ENCODE measurements at regions not wholly inside any gene's neighbourhood (a gene's known extent, or its start where the extent isn't known, plus 50 kb on each side); places are given as distances from the start of the nearest gene placed in this dataset.
"Not testable (repeated sequence)": the region's sequence is repeated elsewhere in the genome, so short reads cannot be mapped to it uniquely, and the experiment has no call there.

DNA sequence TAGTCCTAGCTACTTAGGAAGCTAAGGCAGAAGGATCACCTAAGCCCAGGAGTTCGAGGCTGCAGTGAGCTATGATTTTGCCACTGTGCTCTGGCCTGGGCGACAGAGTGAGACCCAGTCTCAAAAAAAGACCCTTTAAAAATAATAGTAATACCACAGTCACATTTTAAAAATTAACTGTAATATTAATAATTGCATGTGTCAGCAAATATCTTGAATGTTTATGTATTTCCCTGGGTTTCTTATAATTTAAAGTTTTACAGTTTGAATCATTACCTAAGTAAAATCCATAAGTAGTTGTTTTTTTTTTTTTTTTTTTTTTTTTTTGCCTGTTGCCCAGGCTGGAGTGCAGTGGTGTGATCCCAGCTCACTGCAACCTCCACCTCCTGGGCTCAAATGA, 69.2 kb downstream of the LYZL2 start:
- no peak for DNase-seq

DNA sequence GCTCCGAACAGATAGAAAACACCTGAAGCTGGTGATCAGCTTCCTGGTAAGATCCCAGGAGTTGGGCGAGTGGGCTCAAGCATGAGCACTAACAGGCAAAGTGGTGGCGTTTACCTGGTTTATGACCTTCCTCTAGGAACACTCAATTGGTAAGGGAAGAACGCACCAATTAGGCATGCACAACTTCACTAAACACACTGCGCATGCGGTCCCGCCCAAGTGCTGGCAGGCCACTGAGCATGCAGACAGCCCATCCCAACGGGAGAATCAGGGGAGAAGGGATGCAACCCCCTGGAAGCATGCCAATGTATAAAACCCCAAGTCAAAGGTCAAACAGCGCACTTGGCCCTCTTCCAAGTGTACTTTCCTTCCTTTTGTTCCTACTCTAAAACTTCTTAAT, 70.4 kb downstream of the LYZL2 start:
- no peak for DNase-seq

DNA sequence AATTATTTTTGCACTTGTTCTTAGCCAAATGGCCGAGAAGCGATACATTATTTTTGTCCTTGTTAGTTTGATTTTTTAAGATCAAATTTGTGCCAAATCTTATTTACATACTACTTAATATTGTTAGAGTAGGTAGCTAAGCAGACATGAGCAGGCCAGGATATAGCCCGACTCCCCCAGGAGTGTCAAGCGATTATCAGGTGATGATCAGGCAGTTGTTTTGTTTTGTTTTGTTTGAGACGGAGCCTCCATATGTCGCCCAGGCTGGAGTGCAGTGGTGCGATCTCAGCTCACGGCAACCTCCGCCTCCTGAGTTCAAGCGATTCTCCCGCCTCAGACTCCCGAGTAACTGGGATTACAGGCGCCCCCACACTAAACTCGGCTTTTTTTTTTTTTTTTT, 71.1 kb downstream of the LYZL2 start:
- no peak for DNase-seq

DNA sequence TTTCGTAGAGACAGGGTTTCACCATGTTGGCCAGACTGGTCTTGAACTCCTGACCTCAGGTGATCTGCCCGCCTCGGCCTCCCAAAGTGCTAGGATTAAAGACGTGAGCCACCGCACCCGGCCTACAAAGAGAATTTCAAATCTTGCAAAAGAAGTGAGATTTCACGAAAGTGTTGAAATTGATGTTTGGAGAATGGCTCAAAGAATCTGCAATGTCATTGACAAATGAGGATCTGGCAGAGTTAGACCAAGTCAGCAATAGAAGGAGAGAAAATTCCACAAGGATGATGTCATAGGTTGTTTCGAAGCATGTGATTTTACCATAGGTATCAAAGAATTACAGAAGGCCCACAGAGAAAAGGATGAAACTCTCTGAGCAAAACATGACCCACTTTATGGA, 71.7 kb downstream of the LYZL2 start:
- peak; percentile 80 to 93 for DNase-seq

DNA sequence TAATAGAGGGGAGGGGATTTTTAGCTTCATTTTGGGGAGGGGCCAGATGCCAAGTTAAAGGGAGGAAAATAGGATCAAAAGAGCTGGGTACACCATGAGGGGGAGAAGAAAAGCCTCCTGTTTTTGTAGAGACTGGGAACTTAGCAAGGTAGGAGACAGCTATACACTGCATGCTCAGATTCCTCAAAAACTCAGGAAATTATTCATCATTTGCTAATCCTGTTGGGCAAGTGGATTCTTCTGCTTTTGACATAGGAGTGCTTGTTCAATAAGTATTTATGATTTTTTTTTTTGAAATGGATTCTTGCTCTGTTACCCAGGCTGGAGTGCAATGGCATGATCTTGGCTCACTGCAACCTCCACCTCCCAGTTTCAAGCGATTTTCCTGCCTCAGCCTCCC, 73.4 kb downstream of the LYZL2 start:
- peak; percentile 70 to 81 for DNase-seq

DNA sequence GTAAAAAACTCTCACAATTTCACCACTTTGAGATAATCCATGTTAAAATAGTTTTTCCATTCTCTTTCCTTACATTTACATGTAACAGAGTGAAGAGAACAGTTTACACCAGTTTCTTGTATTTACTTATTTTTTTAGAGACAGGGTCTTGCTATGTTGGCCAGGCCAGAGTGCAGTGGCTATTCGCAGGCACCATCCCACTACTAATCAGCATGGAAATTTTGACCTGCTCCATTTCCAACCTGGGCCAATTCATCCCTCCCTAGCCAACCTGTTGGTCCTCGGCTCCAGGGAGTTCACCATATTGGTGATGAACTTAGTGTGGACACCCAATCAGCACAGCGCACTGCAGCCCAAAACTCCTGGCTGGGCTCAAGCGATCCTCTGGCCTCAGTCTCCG, 74.1 kb downstream of the LYZL2 start:
- no peak for DNase-seq

DNA sequence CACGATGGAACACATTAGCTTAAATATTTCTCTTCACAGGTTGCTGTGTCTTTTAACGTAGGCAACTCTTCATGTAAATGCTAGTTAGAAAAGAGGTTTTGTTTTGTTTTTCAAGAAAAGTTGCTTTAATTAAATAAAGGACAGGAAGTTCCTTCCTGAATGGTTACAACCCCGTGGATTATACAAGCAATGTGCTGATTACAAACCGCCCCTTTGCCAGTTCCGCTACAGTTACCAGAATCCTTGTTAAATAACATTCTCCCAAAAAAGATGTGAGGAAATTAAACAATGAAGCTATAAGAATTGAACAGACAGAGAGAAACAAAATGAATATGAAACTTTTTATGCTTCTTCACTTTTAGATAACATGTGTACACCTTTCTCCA, 75.1 kb downstream of the LYZL2 start:
- DNase-seq: peak; percentile 56 to 65

DNA sequence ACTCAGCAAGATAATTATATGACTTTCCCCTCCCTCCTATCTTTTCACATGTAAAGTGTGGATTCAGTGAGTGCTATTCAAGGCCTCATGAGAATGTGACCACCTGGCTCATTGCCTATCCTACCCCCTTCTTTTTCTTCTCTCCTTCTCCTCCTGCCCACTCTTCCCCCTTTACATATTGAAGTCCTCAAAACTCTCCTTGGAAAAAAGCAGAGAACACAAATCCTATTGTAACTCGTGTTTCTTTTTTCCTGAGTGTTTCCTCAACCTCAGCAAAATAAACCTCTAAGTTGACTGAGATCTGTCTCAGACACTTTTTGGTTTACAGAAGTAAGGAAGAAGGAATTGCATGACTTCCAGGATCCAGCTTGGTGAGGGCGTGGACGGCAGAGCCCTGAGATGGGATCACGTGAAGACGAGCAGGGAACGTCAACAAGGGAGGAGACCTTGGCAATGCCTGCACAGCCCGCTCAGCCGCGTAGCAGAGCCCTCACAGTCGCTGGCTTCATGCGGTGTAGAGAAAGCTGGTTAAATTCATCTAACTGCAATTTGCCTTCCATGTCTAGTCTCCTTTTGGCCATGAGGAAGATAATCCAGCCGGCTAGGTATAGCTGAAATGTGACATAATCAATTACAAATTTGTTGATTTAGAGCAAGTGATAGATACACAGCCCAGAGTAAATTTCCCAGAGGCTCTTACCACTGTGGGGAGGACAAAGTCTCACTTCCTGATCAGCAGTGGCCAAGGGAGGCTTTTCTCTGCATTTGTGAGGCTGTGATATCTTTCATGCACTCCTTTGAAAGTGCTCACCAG, 75.7 kb downstream of the LYZL2 start:
- peak; percentile 71 to 85 for DNase-seq

DNA sequence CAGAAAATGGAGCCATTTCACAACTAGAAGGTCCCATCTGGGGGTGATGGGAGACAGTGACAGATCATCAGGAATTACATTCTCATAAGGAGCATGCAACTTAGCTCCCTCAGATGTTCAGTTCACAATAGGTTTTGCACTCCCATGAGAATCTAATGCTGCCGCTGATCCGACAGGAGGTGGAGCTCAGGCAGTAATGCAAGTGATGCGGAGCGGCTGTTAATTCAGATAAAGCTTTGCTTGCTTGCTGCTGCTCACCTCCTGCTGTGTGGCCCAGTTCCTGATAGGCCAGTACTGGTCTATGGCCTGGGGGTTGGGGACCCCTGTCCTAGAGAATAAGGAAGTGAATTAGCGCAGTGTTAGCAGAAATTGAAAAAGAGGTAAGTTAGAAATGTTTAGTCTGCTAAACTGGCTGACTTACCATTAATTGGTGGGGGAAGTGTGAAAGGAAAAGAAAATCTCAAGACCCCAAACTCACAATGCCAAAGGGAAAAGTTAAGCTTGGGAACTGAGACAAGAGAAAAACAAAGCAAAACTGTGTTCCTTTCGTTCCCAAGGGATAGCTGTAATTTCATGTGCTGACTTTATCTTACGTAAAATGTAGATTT, 76.4 kb downstream of the LYZL2 start:
- no peak for DNase-seq

DNA sequence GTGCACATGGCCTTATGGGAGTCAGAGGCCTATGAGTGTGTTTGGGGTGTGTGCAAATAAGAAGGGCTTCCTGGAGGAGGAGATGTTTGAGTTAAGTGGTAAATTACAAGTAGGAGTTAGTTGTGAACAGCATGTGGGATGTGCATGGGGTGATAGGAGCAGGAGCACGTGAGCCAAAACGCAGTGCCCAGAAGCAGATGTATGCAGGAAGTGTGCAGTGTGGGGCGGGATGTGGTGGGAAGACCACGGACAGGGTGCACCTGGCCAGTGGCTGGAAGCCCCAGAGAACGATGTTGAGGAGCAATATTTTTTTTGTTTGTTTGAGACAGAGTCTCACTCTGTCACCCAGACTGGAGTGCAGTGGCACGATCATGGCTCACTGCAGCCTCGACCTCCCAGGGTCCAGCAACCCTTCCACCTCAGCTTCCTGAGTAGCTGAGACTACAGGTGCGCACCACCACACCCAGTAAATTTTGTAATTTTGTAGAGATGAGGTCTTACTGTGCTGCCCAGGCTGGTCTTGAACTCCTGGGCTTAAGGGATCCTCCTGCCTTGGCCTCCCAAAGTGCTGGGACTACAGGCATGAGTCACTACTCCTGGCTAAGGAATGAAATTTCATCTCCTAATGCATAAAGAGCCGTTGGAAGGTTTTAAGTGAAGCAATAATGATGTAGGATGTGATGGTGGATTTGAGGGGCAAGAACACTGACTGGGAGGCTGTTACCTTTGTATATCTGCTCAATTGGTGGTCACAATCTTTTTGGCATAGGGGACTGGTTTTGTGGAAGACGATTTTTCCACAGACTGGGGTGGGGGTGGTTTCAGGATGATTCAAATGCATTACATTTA, 78.4 kb downstream of the LYZL2 start:
- peak in 1 of 2 donors; percentile 14 for DNase-seq

DNA sequence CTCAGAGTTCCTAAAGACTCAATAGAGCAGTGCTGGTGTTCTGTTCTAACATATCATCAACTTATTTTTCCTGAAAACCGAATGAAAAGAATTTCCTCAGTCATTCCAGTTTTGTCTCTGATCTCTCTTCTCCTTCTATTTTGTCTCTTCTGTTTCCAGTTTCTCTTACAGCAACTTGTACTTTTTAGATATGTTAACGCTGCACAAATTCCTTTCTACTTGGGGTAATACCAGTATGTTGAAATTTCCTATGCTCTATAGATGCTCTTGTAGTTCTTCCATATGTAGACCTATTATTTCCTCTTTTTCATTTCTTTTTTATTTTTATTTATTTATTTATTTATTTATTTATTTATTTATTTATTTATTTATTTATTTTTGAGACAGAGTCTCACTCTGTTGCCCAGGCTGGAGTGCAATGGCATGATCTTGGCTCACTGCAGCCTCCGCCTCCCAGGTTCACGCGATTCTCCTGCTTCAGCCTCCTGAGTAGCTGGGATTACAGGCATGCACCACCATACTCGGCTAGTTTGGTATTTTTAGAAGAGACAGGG, 80.3 kb downstream of the LYZL2 start:
- peak in 1 of 2 donors; percentile 81 for DNase-seq

DNA sequence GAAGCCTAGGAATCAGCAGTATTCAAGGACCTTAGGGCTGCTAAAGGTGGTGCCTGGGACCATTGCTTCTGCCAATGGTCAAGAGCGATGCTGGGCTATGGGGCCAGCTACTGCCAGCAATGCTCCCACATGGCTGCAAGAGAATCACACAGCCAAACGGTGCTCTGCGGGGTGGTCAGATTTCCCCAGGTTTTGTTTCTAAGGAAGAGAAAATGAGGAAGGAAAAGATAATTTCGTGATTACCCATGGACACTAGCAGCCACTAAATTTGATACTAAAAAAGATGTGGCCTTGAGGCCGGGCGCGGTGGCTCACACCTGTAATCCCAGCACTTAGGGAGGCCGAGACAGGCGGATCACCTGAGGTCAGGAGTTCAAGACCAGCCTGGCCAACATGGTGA, 83.0 kb downstream of the LYZL2 start:
- no peak for DNase-seq

DNA sequence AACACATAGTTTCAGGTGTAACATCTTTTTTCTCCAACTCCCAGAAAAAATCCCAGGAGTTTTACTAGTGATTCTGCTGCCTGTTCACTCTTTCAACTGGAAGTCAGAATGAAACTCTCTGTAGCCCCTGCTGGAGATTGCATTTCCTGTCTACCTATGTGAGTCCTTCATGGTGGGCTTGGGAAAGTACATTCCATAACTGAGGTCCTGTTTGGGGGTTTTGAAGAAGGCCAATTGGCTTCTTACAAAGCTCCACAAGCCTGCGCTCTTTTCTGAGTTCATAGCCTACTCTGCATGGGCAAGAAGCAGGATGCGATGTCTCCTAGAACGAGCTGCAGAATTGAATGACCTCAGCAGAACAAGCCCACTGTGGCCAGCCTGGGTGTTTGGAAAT, 86.7 kb downstream of the LYZL2 start:
- no peak for DNase-seq

DNA sequence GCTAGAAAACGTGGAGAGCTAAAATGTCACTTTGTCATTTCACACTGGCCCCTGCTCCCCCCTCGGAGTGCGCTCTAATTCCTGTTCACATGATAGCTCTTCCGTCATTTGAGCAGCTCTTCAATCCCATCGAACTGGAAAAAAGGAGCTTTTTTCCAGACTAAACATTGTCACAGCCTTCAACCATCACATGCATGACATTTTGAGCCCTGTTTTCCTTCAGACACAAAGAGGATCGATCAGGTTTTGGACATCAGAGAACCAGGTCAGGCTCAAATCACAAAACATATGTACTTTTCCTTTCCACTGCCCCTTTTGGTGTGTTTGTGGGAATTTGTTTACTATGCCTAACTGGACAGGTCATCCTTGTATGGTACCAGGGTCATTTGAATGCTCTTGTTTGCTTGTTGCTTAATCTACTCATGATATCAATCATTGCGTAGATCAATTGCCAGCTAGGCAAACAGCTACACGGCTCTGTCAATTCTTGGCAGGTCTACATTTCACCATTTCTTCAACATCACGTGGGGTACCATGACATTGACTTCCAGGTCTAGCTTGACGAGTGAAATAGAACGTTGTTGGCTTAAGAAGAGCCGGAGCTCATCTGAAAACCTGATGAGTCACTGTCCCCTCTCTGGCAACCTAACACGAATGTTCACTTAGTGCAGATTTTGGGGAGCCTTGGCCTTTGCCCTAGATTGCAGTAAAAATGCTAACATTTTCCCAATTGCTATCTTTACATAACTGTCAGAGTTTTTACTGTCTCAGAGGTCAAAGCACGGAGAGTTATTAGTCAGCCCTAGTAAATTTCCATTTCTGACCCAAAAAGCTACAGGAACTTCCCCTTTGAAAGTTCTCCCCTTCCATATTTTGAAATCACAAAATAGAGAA, 87.3 kb downstream of the LYZL2 start:
- DNase-seq: peak; percentile 73 to 90

DNA sequence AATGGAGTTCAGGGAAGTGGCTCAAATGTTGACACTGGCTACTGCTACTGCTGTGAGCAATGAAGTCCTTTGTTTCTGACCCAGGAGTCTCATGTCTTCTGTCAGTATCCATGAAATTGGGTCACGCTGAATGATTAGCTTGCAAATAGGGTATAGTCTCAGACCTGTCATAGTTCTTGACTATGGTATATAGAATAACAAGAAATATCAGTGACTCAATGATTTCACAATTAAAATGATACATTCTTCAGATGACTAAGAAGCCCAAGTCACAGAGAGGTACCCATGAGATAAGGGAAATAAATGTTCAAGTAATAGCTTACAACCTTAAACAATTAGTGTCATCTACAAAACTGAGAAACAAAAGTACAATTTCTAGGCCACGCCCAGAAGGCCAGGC, 89.3 kb downstream of the LYZL2 start:
- DNase-seq: peak; percentile 70 to 76

DNA sequence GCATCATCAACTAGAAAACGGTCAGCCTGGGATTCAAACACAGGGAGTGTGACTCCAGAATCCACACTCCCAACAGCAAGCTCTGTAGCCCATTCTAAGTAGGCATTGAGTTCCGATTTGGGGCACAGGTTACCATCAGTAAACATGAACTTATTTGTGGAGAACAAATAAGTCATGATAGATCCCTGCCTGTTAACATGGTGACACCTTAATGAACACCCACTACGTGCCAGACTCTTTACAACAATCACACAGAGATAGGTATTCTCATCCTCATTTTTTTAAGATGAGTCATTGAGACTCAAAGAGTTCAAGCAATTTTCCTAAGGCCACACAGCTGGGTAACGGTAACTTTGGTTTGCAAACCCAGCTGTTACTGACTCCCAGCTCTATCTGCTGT, 91.5 kb downstream of the LYZL2 start:
- no peak for DNase-seq

DNA sequence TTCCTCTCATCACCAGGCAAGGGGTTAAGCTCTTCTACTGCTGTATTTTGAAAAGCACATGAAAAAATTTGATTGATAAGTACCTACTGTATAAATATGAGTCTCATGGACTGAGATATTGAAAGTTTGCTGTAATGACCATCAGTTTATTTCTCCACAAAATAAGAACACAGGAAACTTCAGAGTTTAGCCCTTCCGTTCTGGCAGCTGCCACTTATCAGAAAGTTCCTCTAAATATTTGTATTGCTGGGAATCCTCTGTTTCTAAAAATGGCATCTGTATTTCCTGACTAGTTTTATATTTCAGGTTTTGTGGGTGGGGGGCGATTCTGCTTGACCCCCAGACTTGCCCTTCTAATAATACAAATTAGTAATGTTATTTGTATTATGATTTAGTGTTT, 92.0 kb downstream of the LYZL2 start:
- peak in 1 of 2 donors; percentile 21 for DNase-seq

DNA sequence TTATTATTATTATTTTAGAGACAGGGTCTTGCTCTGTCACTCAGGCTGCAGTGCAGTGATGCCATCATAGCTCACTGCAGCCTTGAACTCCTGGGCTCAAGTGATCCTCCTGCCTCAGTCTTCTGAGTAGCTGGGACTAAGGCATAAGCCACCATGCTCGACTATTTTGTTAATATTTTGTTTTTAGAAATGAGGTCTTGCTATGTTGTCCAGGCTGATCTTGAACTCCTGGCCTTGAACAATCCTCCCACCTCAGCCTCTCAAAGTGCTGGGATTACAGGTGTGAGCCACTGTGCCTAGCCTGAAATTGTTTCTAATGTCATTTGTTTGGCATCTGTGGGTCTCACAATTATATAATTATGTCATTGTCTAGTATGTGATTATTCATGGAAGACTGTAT, 92.4 kb downstream of the LYZL2 start:
- DNase-seq: not testable (repeated sequence)

DNA sequence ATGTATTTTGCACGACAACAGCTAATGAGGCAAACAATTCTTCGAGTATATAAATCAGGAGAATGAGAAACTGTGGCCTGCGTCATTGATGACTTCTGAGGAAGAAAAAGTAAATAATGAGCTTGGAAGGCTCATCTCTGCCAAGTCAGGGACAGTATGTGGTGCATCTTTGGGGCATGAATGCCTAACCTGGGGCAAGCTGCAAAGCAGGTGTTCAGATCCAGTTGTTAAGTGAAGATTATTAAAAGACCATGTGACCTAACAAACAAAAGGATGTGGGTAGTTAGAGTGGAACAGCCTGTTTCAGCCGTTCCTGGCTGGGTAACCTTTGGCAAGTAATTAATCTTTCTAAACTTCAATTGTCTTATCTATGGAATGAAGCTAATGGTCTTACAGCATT, 93.0 kb downstream of the LYZL2 start:
- DNase-seq: no peak

DNA sequence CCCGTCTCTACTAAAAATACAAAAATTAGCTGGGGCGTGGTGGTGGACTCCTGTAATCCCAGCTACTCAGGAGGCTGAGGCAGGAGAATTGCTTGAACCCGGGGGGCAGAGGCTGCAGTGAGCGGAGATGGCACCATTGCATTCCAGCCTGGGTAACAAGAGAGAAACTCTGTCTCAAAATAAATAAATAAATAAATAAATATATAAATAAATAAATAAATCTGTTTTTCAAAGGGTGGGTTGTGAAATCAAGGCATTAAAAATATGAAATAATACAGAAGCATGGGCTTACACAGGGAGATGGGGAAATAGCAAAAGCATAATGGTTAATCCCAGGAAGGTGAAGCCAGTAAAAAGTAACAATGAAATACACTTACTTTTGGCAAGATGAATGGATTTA, 93.9 kb downstream of the LYZL2 start:
- no peak for DNase-seq

DNA sequence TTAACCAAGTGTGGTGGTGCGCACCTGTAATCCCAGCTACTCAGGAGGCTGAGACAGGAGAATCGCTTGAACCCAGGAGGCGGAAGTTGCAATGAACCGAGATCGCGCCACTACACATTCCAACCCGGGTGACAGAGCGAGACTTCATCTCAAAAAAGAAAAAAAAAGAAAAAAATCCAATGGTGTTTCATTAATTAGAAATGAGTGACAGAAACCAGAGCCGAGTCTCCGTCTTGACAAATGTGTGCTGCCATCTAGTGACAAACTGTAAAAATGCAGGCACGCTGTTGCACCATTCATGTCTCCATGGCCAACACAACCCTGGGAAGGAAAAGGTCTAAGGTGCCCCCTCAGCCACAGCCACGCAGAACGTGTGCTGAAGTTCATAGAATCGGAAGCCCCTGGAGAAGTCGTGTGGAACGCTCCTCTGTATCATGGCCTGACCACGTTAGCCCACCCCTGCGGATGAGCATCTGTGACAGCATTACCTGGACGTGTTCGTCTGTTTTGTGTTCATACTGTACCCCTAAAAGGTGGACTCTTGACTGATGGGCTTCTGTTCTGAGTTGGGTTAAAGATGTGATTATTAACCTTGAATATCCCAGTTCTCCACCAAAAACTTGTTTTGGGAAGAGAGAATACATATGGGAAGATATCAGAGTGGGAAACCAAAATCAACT, 94.9 kb downstream of the LYZL2 start:
- DNase-seq: peak; percentile 88 to 90
